Panc1 (cell line): ENCODE measurements at regions not wholly inside any gene's neighbourhood (a gene's known extent, or its start where the extent isn't known, plus 50 kb on each side); places are given as distances from the start of the nearest gene placed in this dataset.

Experiments
- ATAC-seq: fragments of 200-7000 bp; cut with Tn5 transposase; 2 replicates; pipeline ENCODE4 v1.9.1; 2020; ENCODE audit warnings: mild to moderate bottlenecking, moderate library complexity
- BruUV-seq: library from RNA; stranded (reverse); fragments of 400-500 nt; replicated peaks from 2 replicates; lab custom pipeline; 2021; lab: Mats Ljungman, UMichigan
- CTCF ChIA-PET: fragments of 300-600 bp; sonication (Branson Sonifier 250); formaldehyde crosslinking; loops from one replicate; lab custom pipeline; 2022; ENCODE audit warnings: antibody characterized with exemption; lab: Charles Lee
- POLR2A ChIA-PET: fragments of 300-600 bp; sonication (Branson Sonifier 250); formaldehyde crosslinking; loops from one replicate; lab custom pipeline; 2022; ENCODE audit warnings: antibody characterized with exemption; lab: Charles Lee
- DNase-seq: peaks from one replicate; pipeline ENCODE4 v3.0.0-alpha.2; 2010; ENCODE audit warnings: low read depth, low spot score
- H3K27ac ChIP-seq: 2 replicates; pipeline ENCODE4 v1.5.1; 2011; ENCODE audit warnings: mild to moderate bottlenecking, low read length, inconsistent platforms
- H3K27me3 ChIP-seq: fragments of 200-500 bp; sonication (Bioruptor generic); 2 replicates; pipeline ENCODE4 v1.6.0; 2014; ENCODE audit warnings: low read length, inconsistent platforms; ENCODE audit not compliant: control insufficient read depth, insufficient read depth
- H3K36me3 ChIP-seq: fragments of 200-500 bp; sonication (Bioruptor generic); 2 replicates; pipeline ENCODE4 v1.5.1; 2014; ENCODE audit warnings: inconsistent platforms, mild to moderate bottlenecking, low read length, moderate library complexity; ENCODE audit not compliant: control insufficient read depth, insufficient read depth
- H3K4me1 ChIP-seq: 2 replicates; pipeline ENCODE4 v1.5.1; 2011; ENCODE audit warnings: inconsistent platforms, mild to moderate bottlenecking, low read length, moderate library complexity; ENCODE audit not compliant: control insufficient read depth, insufficient read depth
- H3K4me3 ChIP-seq, 2 experiments: 2 replicates each; pipeline ENCODE4 v1.5.1; 2011 to 2012; ENCODE audit warnings: low read depth in 2 of 2, low read length in 2 of 2, mild to moderate bottlenecking in 2 of 2, inconsistent platforms in 1 of 2, moderate library complexity in 1 of 2
- H3K9me3 ChIP-seq: fragments of 200-500 bp; sonication (Bioruptor generic); 2 replicates; pipeline ENCODE4 v1.5.1; 2014; ENCODE audit warnings: low read depth, mild to moderate bottlenecking, inconsistent platforms, low read length, moderate library complexity; ENCODE audit not compliant: control insufficient read depth, insufficient read depth
- CTCF ChIP-seq: fragments of 450-650 bp; IDR thresholded peaks from 2 replicates; pipeline ENCODE4 v1.5.1; 2017; ENCODE audit warnings: mild to moderate bottlenecking
- POLR2AphosphoS5 ChIP-seq: IDR thresholded peaks from 2 replicates; pipeline ENCODE4 v1.6.1; 2012; ENCODE audit warnings: mild to moderate bottlenecking, low read depth, low read length, moderate library complexity
- REST ChIP-seq, 2 experiments: IDR thresholded peaks; 2 replicates each; pipeline ENCODE4 v1.6.1; 2011 to 2012; ENCODE audit warnings: low read depth in 2 of 2, control low read depth in 1 of 2, low read length in 1 of 2, mild to moderate bottlenecking in 1 of 2, moderate library complexity in 1 of 2; ENCODE audit not compliant: insufficient read depth in 1 of 2
- SIN3A ChIP-seq: IDR thresholded peaks from 2 replicates; pipeline ENCODE4 v1.6.1; 2012; ENCODE audit warnings: low read depth, mild to moderate bottlenecking, low read length, moderate library complexity, borderline replicate concordance; ENCODE audit not compliant: insufficient read depth
- TCF7L2 ChIP-seq: IDR thresholded peaks from 2 replicates; pipeline ENCODE4 v1.6.1; 2011; ENCODE audit warnings: mild to moderate bottlenecking, low read depth, low read length, inconsistent platforms
- in situ Hi-C: cut with HindIII; loops from 2 replicates; pipeline ENCODE4 v1.10.0; 2016; ENCODE audit warnings: low sequenced_read_pairs, low pct_unique_long_range_greater_than_20kb
- intact Hi-C: fragments of 100-400 bp; cut with micrococcal nuclease; formaldehyde crosslinking; loops from one replicate; pipeline ENCODE4 v1.10.0; 2022; ENCODE audit not compliant: unreplicated experiment

- no peak overlapping the region for H3K4me3 ChIP-seq
- no peaks in the 10 kb centered on the region for H3K4me1 ChIP-seq
- ChIA-PET POLR2A (no interaction called here), CTCF (no interaction called here)
- TF ChIP-seq SIN3A, result no peak
- in situ Hi-C loops (no loop called here), intact Hi-C loops (no loop called here)
- no peaks in the 10 kb centered on the region for H3K36me3 ChIP-seq
- no peaks in the 10 kb centered on the region for H3K9me3 ChIP-seq
- BruUV-seq, result no TSS peak
- no peak for ATAC-seq
- H3K27me3 ChIP-seq, result no peaks in the 10 kb centered on the region
- no peak for DNase-seq
- H3K27ac ChIP-seq, result no peak overlapping the region
Observed at GRCh38 chr14:58862416-58863160, 224.8 kb downstream of the DACT1 start.

GRCh38 chr14:58863661-58864345 lies 226.0 kb downstream of the DACT1 start:
- TF ChIP-seq SIN3A, result no peak
- no peak for TF ChIP-seq TCF7L2
- no peak for TF ChIP-seq POLR2AphosphoS5
- TF ChIP-seq CTCF, result no peak
- no peak for TF ChIP-seq REST (IDR thresholded peaks at IDR 0.05; ENCODE audit: insufficient read depth in 1 of 2, low read depth in 2 of 2, low read length in 1 of 2)
- Histone ChIP-seq H3K27me3 (no peaks in the 10 kb centered on the region), H3K27ac (no peak overlapping the region), H3K9me3 (no peaks in the 10 kb centered on the region), H3K4me3 (no peak overlapping the region), H3K4me1 (no peaks in the 10 kb centered on the region), H3K36me3 (no peaks in the 10 kb centered on the region)
- intact Hi-C loops, result no loop called here
- in situ Hi-C loops, result no loop called here
- no TSS peak for BruUV-seq
- ATAC-seq, result no peak
- POLR2A ChIA-PET, result no interaction called here
- no peak for DNase-seq
- CTCF ChIA-PET, result no interaction called here
